ENCODE measurements at regions not wholly inside any gene's neighbourhood (a gene's known extent, or its start where the extent isn't known, plus 50 kb on each side); places are given as distances from the start of the nearest gene placed in this dataset.

GRCh38 chr6:105839266-105839665 lies 246.9 kb upstream of the PRDM1 start:
- TF ChIP-seq CTCF (IDR thresholded peaks at IDR 0.05) = no peak
- TF ChIP-seq EZH2 (IDR thresholded peaks at IDR 0.05; ENCODE audit: borderline replicate concordance, insufficient read depth, low read depth, low read length, poor library complexity, severe bottlenecking) = no peak
